Esophagus squamous epithelium (tissue), 4 donors: ENCODE measurements at regions not wholly inside any gene's neighbourhood (a gene's known extent, or its start where the extent isn't known, plus 50 kb on each side); places are given as distances from the start of the nearest gene placed in this dataset.

ENCODE experiments used
- POLR2A ChIP-seq, 4 donors: fragments of 450-650 bp; IDR thresholded peaks; one replicate each; pipeline ENCODE4 v1.6.1; 2017; ENCODE audit warnings: antibody characterized with exemption in 4 of 4, mild to moderate bottlenecking in 4 of 4, moderate library complexity in 3 of 4
- TF ChIP-seq, protein P1 (sequence below), 6 experiments: fragments of 450-650 bp in 4 of 6; fragments of 200-600 bp in 2 of 6; sonication (generic) in 2 of 6; IDR thresholded peaks; one replicate each; pipeline ENCODE4 v1.5.1; 2016 to 2019; ENCODE audit warnings: antibody characterized with exemption in 6 of 6, mild to moderate bottlenecking in 4 of 6, moderate library complexity in 4 of 6

DNA sequence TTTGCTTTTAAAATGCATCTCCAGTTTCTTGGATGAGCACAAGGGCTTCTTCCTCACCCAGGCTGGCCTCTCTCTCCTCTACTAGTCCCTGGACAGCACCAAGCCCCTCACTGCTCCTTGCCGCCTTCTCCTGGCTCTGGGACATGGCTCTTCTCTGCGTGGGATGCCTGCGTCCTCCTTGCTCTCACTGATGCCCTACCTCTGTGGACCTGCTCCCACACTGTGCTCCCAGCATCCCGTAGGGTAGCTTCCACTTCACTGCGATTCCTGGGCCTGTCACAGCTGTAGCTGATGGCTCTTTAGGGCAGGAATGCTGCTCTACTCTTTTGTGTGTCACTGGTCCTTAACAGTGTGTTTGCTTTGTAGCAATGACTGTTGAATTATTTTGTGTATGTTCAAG, 136.3 kb downstream of the SNX19 start:
- TF ChIP-seq, protein P1, sequence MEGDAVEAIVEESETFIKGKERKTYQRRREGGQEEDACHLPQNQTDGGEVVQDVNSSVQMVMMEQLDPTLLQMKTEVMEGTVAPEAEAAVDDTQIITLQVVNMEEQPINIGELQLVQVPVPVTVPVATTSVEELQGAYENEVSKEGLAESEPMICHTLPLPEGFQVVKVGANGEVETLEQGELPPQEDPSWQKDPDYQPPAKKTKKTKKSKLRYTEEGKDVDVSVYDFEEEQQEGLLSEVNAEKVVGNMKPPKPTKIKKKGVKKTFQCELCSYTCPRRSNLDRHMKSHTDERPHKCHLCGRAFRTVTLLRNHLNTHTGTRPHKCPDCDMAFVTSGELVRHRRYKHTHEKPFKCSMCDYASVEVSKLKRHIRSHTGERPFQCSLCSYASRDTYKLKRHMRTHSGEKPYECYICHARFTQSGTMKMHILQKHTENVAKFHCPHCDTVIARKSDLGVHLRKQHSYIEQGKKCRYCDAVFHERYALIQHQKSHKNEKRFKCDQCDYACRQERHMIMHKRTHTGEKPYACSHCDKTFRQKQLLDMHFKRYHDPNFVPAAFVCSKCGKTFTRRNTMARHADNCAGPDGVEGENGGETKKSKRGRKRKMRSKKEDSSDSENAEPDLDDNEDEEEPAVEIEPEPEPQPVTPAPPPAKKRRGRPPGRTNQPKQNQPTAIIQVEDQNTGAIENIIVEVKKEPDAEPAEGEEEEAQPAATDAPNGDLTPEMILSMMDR (IDR thresholded peaks at IDR 0.05), result no peak
- TF ChIP-seq POLR2A (IDR thresholded peaks at IDR 0.05), result no peak
